SU-DHL-6 (cell line): ENCODE measurements at regions not wholly inside any gene's neighbourhood (a gene's known extent, or its start where the extent isn't known, plus 50 kb on each side); places are given as distances from the start of the nearest gene placed in this dataset.

Experiments
- H2AFZ ChIP-seq: fragments of 200-600 bp; sonication (generic); 2 replicates; pipeline ENCODE4 v1.6.1; 2014; ENCODE audit warnings: low read depth, mild to moderate bottlenecking, moderate library complexity, mixed read lengths, antibody characterized with exemption, low read length; ENCODE audit not compliant: severe bottlenecking
- H3F3A ChIP-seq: fragments of 200-600 bp; shearing (Covaris generic); 2 replicates; pipeline ENCODE4 v1.6.0; 2016; ENCODE audit warnings: antibody characterized with exemption, mild to moderate bottlenecking; ENCODE audit not compliant: insufficient read depth
- H3K27ac ChIP-seq: fragments of 200-600 bp; sonication (generic); 2 replicates; pipeline ENCODE4 v1.5.1; 2016; ENCODE audit warnings: low read depth, mild to moderate bottlenecking, low read length, moderate library complexity, mixed read lengths
- H3K27me3 ChIP-seq: fragments of 200-600 bp; sonication (generic), shearing (Covaris generic); 2 replicates; pipeline ENCODE4 v1.6.0; 2014; ENCODE audit warnings: mild to moderate bottlenecking, low read length
- H3K36me3 ChIP-seq: fragments of 200-600 bp; sonication (generic); 2 replicates; pipeline ENCODE4 v1.6.1; 2014; ENCODE audit warnings: mild to moderate bottlenecking, low read length, mixed read lengths
- H3K4me2 ChIP-seq: fragments of 300-600, 200-600 bp; shearing (Covaris generic), sonication (generic); 2 replicates; pipeline ENCODE4 v1.6.0; 2014; ENCODE audit warnings: low read length, low read depth, mild to moderate bottlenecking; ENCODE audit not compliant: poor library complexity, severe bottlenecking
- H3K4me3 ChIP-seq: fragments of 200-600 bp; sonication (generic); 2 replicates; pipeline ENCODE4 v1.5.1; 2014; ENCODE audit warnings: antibody characterized with exemption, low read length, mild to moderate bottlenecking, mixed read lengths; ENCODE audit not compliant: insufficient read depth, poor library complexity, severe bottlenecking
- H3K79me2 ChIP-seq: fragments of 200-600 bp; sonication (generic); 2 replicates; pipeline ENCODE4 v1.6.1; 2014; ENCODE audit warnings: mild to moderate bottlenecking, low read length, moderate library complexity; ENCODE audit not compliant: insufficient read depth
- H3K9ac ChIP-seq: fragments of 200-600 bp; sonication (generic); 2 replicates; pipeline ENCODE4 v1.7.0; 2014; ENCODE audit warnings: mild to moderate bottlenecking, low read length
- H3K9me2 ChIP-seq: fragments of 200-600 bp; sonication (generic); replicated peaks from 2 replicates; pipeline ENCODE4 v1.6.1; 2014; ENCODE audit warnings: low read length; ENCODE audit not compliant: insufficient read depth
- H3K9me3 ChIP-seq: fragments of 200-600 bp; sonication (generic); 2 replicates; pipeline ENCODE4 v1.6.1; 2014; ENCODE audit warnings: low read length, mixed read lengths; ENCODE audit not compliant: insufficient read depth
- H4K20me1 ChIP-seq: fragments of 200-600 bp; sonication (generic); 2 replicates; pipeline ENCODE4 v1.6.1; 2014; ENCODE audit warnings: low read depth, mild to moderate bottlenecking, antibody characterized with exemption, low read length, moderate library complexity, mixed read lengths
- CTCF ChIP-seq: fragments of 200-600 bp; sonication (generic); IDR thresholded peaks from one replicate; pipeline ENCODE4 v1.5.1; 2017; ENCODE audit warnings: antibody characterized with exemption, mild to moderate bottlenecking, low read length, moderate library complexity; ENCODE audit not compliant: insufficient read depth, poor library complexity, severe bottlenecking
- EZH2phosphoT487 ChIP-seq: fragments of 200-600 bp; sonication (generic), shearing (Covaris generic); conservative IDR thresholded peaks from 2 replicates; pipeline ENCODE4 v1.6.1; 2018; ENCODE audit warnings: mild to moderate bottlenecking, antibody characterized with exemption, low read length, moderate library complexity, mixed read lengths

- Histone ChIP-seq H3K9me2 (no peaks in the 10 kb centered on the region), H3K79me2 (no peaks in the 10 kb centered on the region), H3K27ac (no peak overlapping the region), H3K27me3 (no peaks in the 10 kb centered on the region), H3K9me3 (no peaks in the 10 kb centered on the region), H3K36me3 (no peaks in the 10 kb centered on the region), H4K20me1 (no peaks in the 10 kb centered on the region), H3K4me2 (no peak overlapping the region), H3F3A (no peaks in the 10 kb centered on the region), H3K9ac (no peak overlapping the region), H3K4me3 (no peak overlapping the region), H2AFZ (no peak overlapping the region)
- no peak for TF ChIP-seq EZH2phosphoT487
- TF ChIP-seq CTCF: no peak
Measured at GRCh38 chr13:103908911-103909310, 842.7 kb upstream of the SLC10A2 start.

GRCh38 chr13:103908274-103908673, 842.1 kb upstream of the SLC10A2 start:
- no peaks in the 10 kb centered on the region for H3K36me3 ChIP-seq
- H3K4me3 ChIP-seq: no peak overlapping the region
- H3K9me2 ChIP-seq: no peaks in the 10 kb centered on the region
- H3K9ac ChIP-seq: no peak overlapping the region
- H3K27me3 ChIP-seq: no peaks in the 10 kb centered on the region
- no peak overlapping the region for H2AFZ ChIP-seq
- no peaks in the 10 kb centered on the region for H3K9me3 ChIP-seq
- no peaks in the 10 kb centered on the region for H3F3A ChIP-seq
- TF ChIP-seq EZH2phosphoT487 (no peak), CTCF (no peak)
- H3K79me2 ChIP-seq: no peaks in the 10 kb centered on the region
- no peaks in the 10 kb centered on the region for H4K20me1 ChIP-seq
- H3K27ac ChIP-seq: no peak overlapping the region
- H3K4me2 ChIP-seq: no peak overlapping the region

- no peaks in the 10 kb centered on the region for H4K20me1 ChIP-seq
- H3K9ac ChIP-seq: no peak overlapping the region
Measured at GRCh38 chr13:103903790-103904189, 837.6 kb upstream of the SLC10A2 start.

More at GRCh38 chr13:103903790-103904189, 837.6 kb upstream of the SLC10A2 start:
- Histone ChIP-seq H3K27ac (no peak overlapping the region), H3F3A (no peaks in the 10 kb centered on the region), H3K36me3 (no peaks in the 10 kb centered on the region), H3K4me2 (no peak overlapping the region), H3K79me2 (no peaks in the 10 kb centered on the region), H3K4me3 (no peak overlapping the region), H3K9me2 (no peaks in the 10 kb centered on the region), H2AFZ (no peak overlapping the region), H3K9me3 (no peaks in the 10 kb centered on the region), H3K27me3 (no peaks in the 10 kb centered on the region)
- no peak for TF ChIP-seq CTCF
- no peak for TF ChIP-seq EZH2phosphoT487
